ENCODE measurements at regions not wholly inside any gene's neighbourhood (a gene's known extent, or its start where the extent isn't known, plus 50 kb on each side); places are given as distances from the start of the nearest gene placed in this dataset.

- Histone ChIP-seq H3K27me3 (ENCODE audit: insufficient read depth, low read length, poor library complexity, severe bottlenecking) (peaks cover 5% of the 10 kb centered on the region), H3K4me1 (ENCODE audit: insufficient read depth, low read length) (no peaks in the 10 kb centered on the region), H3K9me3 (ENCODE audit: low read length) (no peaks in the 10 kb centered on the region), H3K36me3 (ENCODE audit: insufficient read depth, low read length) (no peaks in the 10 kb centered on the region), H3K4me3 (ENCODE audit: low read length) (no peak overlapping the region), H3K27ac (ENCODE audit: low read depth, low read length) (no peak overlapping the region)
- CTCF ChIA-PET = no interaction called here
- Mint-ChIP-seq H3K4me3 (no peak overlapping the region), H3K36me3 (no peaks in the 10 kb centered on the region), H3K9me3 (no peaks in the 10 kb centered on the region), H3K27ac (no peak overlapping the region), H3K4me1 (no peaks in the 10 kb centered on the region), H3K27me3 (peaks cover 22 to 53% of the 10 kb centered on the region in 2 donors)
- no peak for DNase-seq
- POLR2A ChIA-PET = no interaction called here
Observed at GRCh38 chr16:86069736-86070298, 170.9 kb downstream of the IRF8 start.

GRCh38 chr16:86070484-86070883 lies 171.5 kb downstream of the IRF8 start:
- Mint-ChIP-seq H3K27me3 (peaks cover 24 to 60% of the 10 kb centered on the region in 2 donors), H3K4me1 (no peaks in the 10 kb centered on the region), H3K4me3 (no peak overlapping the region), H3K27ac (no peak overlapping the region), H3K36me3 (no peaks in the 10 kb centered on the region), H3K9me3 (no peaks in the 10 kb centered on the region)
- Histone ChIP-seq H3K4me1 (ENCODE audit: insufficient read depth, low read length) (no peaks in the 10 kb centered on the region), H3K4me3 (ENCODE audit: low read length) (no peak overlapping the region), H3K9me3 (ENCODE audit: low read length) (no peaks in the 10 kb centered on the region), H3K27me3 (ENCODE audit: insufficient read depth, low read length, poor library complexity, severe bottlenecking) (peaks cover 5% of the 10 kb centered on the region), H3K27ac (ENCODE audit: low read depth, low read length) (no peak overlapping the region), H3K36me3 (ENCODE audit: insufficient read depth, low read length) (no peaks in the 10 kb centered on the region)
- no peak for DNase-seq
- CTCF ChIA-PET = no interaction called here
- POLR2A ChIA-PET = no interaction called here

GRCh38 chr16:86070971-86071370 lies 172.0 kb downstream of the IRF8 start:
- ChIA-PET POLR2A (no interaction called here), CTCF (no interaction called here)
- H3K4me1 ChIP-seq (ENCODE audit: insufficient read depth, low read length) = no peaks in the 10 kb centered on the region

GRCh38 chr16:86071611-86072240 lies 172.8 kb downstream of the IRF8 start:
- CTCF ChIA-PET = no interaction called here
- Histone ChIP-seq H3K4me3 (ENCODE audit: low read length) (no peak overlapping the region), H3K27ac (ENCODE audit: low read depth, low read length) (no peak overlapping the region), H3K4me1 (ENCODE audit: insufficient read depth, low read length) (no peaks in the 10 kb centered on the region), H3K36me3 (ENCODE audit: insufficient read depth, low read length) (no peaks in the 10 kb centered on the region), H3K27me3 (ENCODE audit: insufficient read depth, low read length, poor library complexity, severe bottlenecking) (peaks cover 5% of the 10 kb centered on the region), H3K9me3 (ENCODE audit: low read length) (no peaks in the 10 kb centered on the region)
- POLR2A ChIA-PET = no interaction called here
- Mint-ChIP-seq H3K9me3 (no peaks in the 10 kb centered on the region), H3K27me3 (peaks cover 24 to 61% of the 10 kb centered on the region in 2 donors), H3K4me3 (no peak overlapping the region), H3K4me1 (no peaks in the 10 kb centered on the region), H3K27ac (no peak overlapping the region), H3K36me3 (no peaks in the 10 kb centered on the region)
- no peak for DNase-seq

More at GRCh38 chr16:86070971-86071370, 172.0 kb downstream of the IRF8 start:
- H3K4me1 Mint-ChIP-seq = no peaks in the 10 kb centered on the region
- Histone ChIP-seq H3K9me3 (ENCODE audit: low read length) (no peaks in the 10 kb centered on the region), H3K27ac (ENCODE audit: low read depth, low read length) (no peak overlapping the region), H3K27me3 (ENCODE audit: insufficient read depth, low read length, poor library complexity, severe bottlenecking) (peaks cover 5% of the 10 kb centered on the region), H3K36me3 (ENCODE audit: insufficient read depth, low read length) (no peaks in the 10 kb centered on the region), H3K4me3 (ENCODE audit: low read length) (no peak overlapping the region)
- H3K9me3 Mint-ChIP-seq = no peaks in the 10 kb centered on the region
- no peak overlapping the region for H3K27ac Mint-ChIP-seq
- no peaks in the 10 kb centered on the region for H3K36me3 Mint-ChIP-seq
- no peak for DNase-seq
- H3K4me3 Mint-ChIP-seq = peak overlapping the region in 1 of 7 donors; percentile 56
- peaks cover 24 to 60% of the 10 kb centered on the region in 2 donors for H3K27me3 Mint-ChIP-seq

- no peak overlapping the region for H3K27ac Mint-ChIP-seq
- peak in 1 of 5 donors; percentile 26 for DNase-seq
- H3K27ac ChIP-seq (ENCODE audit: low read depth, low read length) = no peak overlapping the region
- no peaks in the 10 kb centered on the region for H3K4me1 ChIP-seq (ENCODE audit: insufficient read depth, low read length)
- no peak overlapping the region for H3K4me3 ChIP-seq (ENCODE audit: low read length)
- ChIA-PET CTCF (interaction anchor here (0.7 to 1.3 kb wide), 4 partner anchors 11 to 924 kb away, joined by 3 to 5 read pairs (median 4); no protein-coding TSS in a partner anchor), POLR2A (no interaction called here)
- no peak overlapping the region for H3K4me3 Mint-ChIP-seq
- H3K36me3 Mint-ChIP-seq = no peaks in the 10 kb centered on the region
- peaks cover 20 to 57% of the 10 kb centered on the region in 2 donors for H3K27me3 Mint-ChIP-seq
- H3K27me3 ChIP-seq (ENCODE audit: insufficient read depth, low read length, poor library complexity, severe bottlenecking) = peaks cover 5% of the 10 kb centered on the region
- no peaks in the 10 kb centered on the region for H3K4me1 Mint-ChIP-seq
- H3K9me3 ChIP-seq (ENCODE audit: low read length) = no peaks in the 10 kb centered on the region
- H3K9me3 Mint-ChIP-seq = no peaks in the 10 kb centered on the region
- no peaks in the 10 kb centered on the region for H3K36me3 ChIP-seq (ENCODE audit: insufficient read depth, low read length)
Observed at GRCh38 chr16:86072328-86073102, 173.6 kb downstream of the IRF8 start.

GRCh38 chr16:86073103-86073625 lies 174.2 kb downstream of the IRF8 start:
- Mint-ChIP-seq H3K36me3 (no peaks in the 10 kb centered on the region), H3K4me1 (no peaks in the 10 kb centered on the region), H3K27me3 (peaks cover 19 to 53% of the 10 kb centered on the region in 2 donors), H3K27ac (no peak overlapping the region), H3K9me3 (no peaks in the 10 kb centered on the region), H3K4me3 (no peak overlapping the region)
- Histone ChIP-seq H3K4me3 (ENCODE audit: low read length) (no peak overlapping the region), H3K4me1 (ENCODE audit: insufficient read depth, low read length) (no peaks in the 10 kb centered on the region), H3K27me3 (ENCODE audit: insufficient read depth, low read length, poor library complexity, severe bottlenecking) (peaks cover 5% of the 10 kb centered on the region), H3K9me3 (ENCODE audit: low read length) (no peaks in the 10 kb centered on the region), H3K36me3 (ENCODE audit: insufficient read depth, low read length) (no peaks in the 10 kb centered on the region), H3K27ac (ENCODE audit: low read depth, low read length) (no peak overlapping the region)
- ChIA-PET CTCF (interaction anchor here (0.7 to 1.3 kb wide), 4 partner anchors 10 to 924 kb away, joined by 3 to 5 read pairs (median 4); no protein-coding TSS in a partner anchor), POLR2A (no interaction called here)
- DNase-seq = peak in 1 of 5 donors; percentile 18

GRCh38 chr16:86073763-86074493 lies 175.0 kb downstream of the IRF8 start:
- H3K27ac ChIP-seq (ENCODE audit: low read depth, low read length) = no peak overlapping the region
- no peaks in the 10 kb centered on the region for H3K4me1 ChIP-seq (ENCODE audit: insufficient read depth, low read length)
- no peaks in the 10 kb centered on the region for H3K9me3 ChIP-seq (ENCODE audit: low read length)
- H3K9me3 Mint-ChIP-seq = no peaks in the 10 kb centered on the region
- peak in 1 of 5 donors; percentile 14 for DNase-seq
- H3K4me1 Mint-ChIP-seq = no peaks in the 10 kb centered on the region
- peaks cover 5% of the 10 kb centered on the region for H3K27me3 ChIP-seq (ENCODE audit: insufficient read depth, low read length, poor library complexity, severe bottlenecking)
- H3K4me3 Mint-ChIP-seq = no peak overlapping the region
- no peaks in the 10 kb centered on the region for H3K36me3 ChIP-seq (ENCODE audit: insufficient read depth, low read length)
- POLR2A ChIA-PET = no interaction called here
- no peak overlapping the region for H3K27ac Mint-ChIP-seq
- no peaks in the 10 kb centered on the region for H3K36me3 Mint-ChIP-seq
- H3K27me3 Mint-ChIP-seq = peaks cover 17 to 45% of the 10 kb centered on the region in 2 donors
- no peak overlapping the region for H3K4me3 ChIP-seq (ENCODE audit: low read length)
- CTCF ChIA-PET = no interaction called here
